K562 (cell line): ENCODE measurements at regions not wholly inside any gene's neighbourhood (a gene's known extent, or its start where the extent isn't known, plus 50 kb on each side); places are given as distances from the start of the nearest gene placed in this dataset.

ENCODE experiments used
- ATAC-seq: fragments of 200-7000 bp; cut with Tn5 transposase; 3 replicates; pipeline ENCODE4 v1.9.1; 2020; ENCODE audit warnings: moderate library complexity
- BruUV-seq: library from RNA; stranded (reverse); fragments of 400-500 nt; replicated peaks from 2 replicates; lab custom pipeline; 2021; lab: Mats Ljungman, UMichigan
- CTCF ChIA-PET: fragments of 300-600 bp; formaldehyde crosslinking; extraction: SDS; loops from one replicate; lab custom pipeline; 2021; ENCODE audit warnings: low intra/inter-chr PET ratio; lab: Yijun Ruan, JAX
- POLR2A ChIA-PET: fragments of 300-600, 350-650 bp; sonication (Branson Sonifier 250); formaldehyde crosslinking; extraction: SDS; loops from one replicate; lab custom pipeline; 2021; ENCODE audit warnings: antibody characterized with exemption, inconsistent platforms; lab: Yijun Ruan, JAX
- DNase-seq, 4 experiments: peaks; one replicate each; pipeline versions ENCODE4 v3.0.0 to v3.0.0-alpha.2; 2011 to 2018; ENCODE audit warnings: low spot score in 3 of 4, mixed read lengths in 3 of 4; ENCODE audit errors: extremely low read depth in 1 of 4
- FAIRE-seq: peaks from 2 replicates; lab custom pipeline; 2011; peaks lifted over from hg19 to GRCh38; lab: Jason Lieb, UNC
- H2AFZ ChIP-seq: 2 replicates; pipeline ENCODE4 v1.6.0; 2011; ENCODE audit warnings: low read depth, low read length, control low read depth, inconsistent platforms
- H3K27ac ChIP-seq: fragments of 200-600 bp; 3 replicates; pipeline ENCODE4 v1.8.0; 2011; ENCODE audit warnings: low read depth, mild to moderate bottlenecking, control low read depth, inconsistent platforms, low read length, moderate library complexity, mixed read lengths; ENCODE audit errors: extremely low read depth
- H3K27me3 ChIP-seq, 2 experiments: fragments of 300-600 bp in 1 of 2; 2 replicates in 1 of 2; 3 replicates in 1 of 2; pipeline versions ENCODE4 v1.6.0 to v1.8.0; 2011; ENCODE audit warnings: inconsistent platforms in 2 of 2, low read length in 2 of 2, mild to moderate bottlenecking in 1 of 2, mixed read lengths in 1 of 2, moderate library complexity in 1 of 2; ENCODE audit not compliant: control insufficient read depth in 2 of 2, insufficient read depth in 2 of 2
- H3K36me3 ChIP-seq: fragments of 300-600 bp; 3 replicates; pipeline ENCODE4 v1.8.0; 2011; ENCODE audit warnings: mild to moderate bottlenecking, low read length, inconsistent platforms; ENCODE audit not compliant: control insufficient read depth, insufficient read depth
- H3K4me1 ChIP-seq, 2 experiments: fragments of 200-600 bp in 1 of 2; replicated peaks in 1 of 2; 2 replicates in 1 of 2; 3 replicates in 1 of 2; pipeline versions ENCODE4 v1.5.1 to v1.8.0; 2011; ENCODE audit warnings: inconsistent platforms in 2 of 2, low read length in 2 of 2, mild to moderate bottlenecking in 1 of 2, mixed read lengths in 1 of 2, moderate library complexity in 1 of 2; ENCODE audit not compliant: control insufficient read depth in 2 of 2, insufficient read depth in 2 of 2
- H3K4me2 ChIP-seq: 2 replicates; pipeline ENCODE4 v1.6.1; 2011; ENCODE audit warnings: low read length, control low read depth, inconsistent platforms, mixed read lengths; ENCODE audit not compliant: insufficient read depth
- H3K4me3 ChIP-seq: fragments of 200-600 bp; sonication (generic), shearing (Covaris generic); 2 replicates; pipeline ENCODE4 v1.5.1; 2016; ENCODE audit warnings: control low read depth, inconsistent platforms
- H3K79me2 ChIP-seq: fragments of 200-600 bp; 3 replicates; pipeline ENCODE4 v1.8.0; 2011; ENCODE audit warnings: low read length, inconsistent platforms; ENCODE audit not compliant: control insufficient read depth, insufficient read depth
- H3K9ac ChIP-seq, 2 experiments: 2 replicates each; pipeline versions ENCODE4 v1.6.0 to v1.6.1; 2011; ENCODE audit warnings: low read depth in 2 of 2, low read length in 2 of 2, control low read depth in 1 of 2, inconsistent platforms in 1 of 2, mild to moderate bottlenecking in 1 of 2, mixed read lengths in 1 of 2; ENCODE audit not compliant: insufficient read depth in 1 of 2
- H3K9me1 ChIP-seq: one replicate; pipeline ENCODE4 v1.6.0; 2011; ENCODE audit warnings: inconsistent platforms, mild to moderate bottlenecking, low read length, moderate library complexity; ENCODE audit not compliant: control insufficient read depth, insufficient read depth
- H3K9me3 ChIP-seq: replicated peaks from 2 replicates; pipeline ENCODE4 v1.5.1; 2011; ENCODE audit warnings: low read depth, low read length, inconsistent platforms; ENCODE audit not compliant: control insufficient read depth, insufficient read depth
- H4K20me1 ChIP-seq: replicated peaks from 2 replicates; pipeline ENCODE4 v1.6.1; 2011; ENCODE audit warnings: low read length, inconsistent platforms, mixed read lengths; ENCODE audit not compliant: control insufficient read depth, insufficient read depth
- CBFA2T2 ChIP-seq: fragments of 450-650 bp; conservative IDR thresholded peaks from 2 replicates; pipeline ENCODE4 v1.6.1; 2017; ENCODE audit warnings: mild to moderate bottlenecking
- CBFA2T3 ChIP-seq: fragments of 450-650 bp; IDR thresholded peaks from 2 replicates; pipeline ENCODE4 v1.6.1; 2017
- CBX2 ChIP-seq: fragments of 200-600 bp; sonication (generic); IDR thresholded peaks from one replicate; pipeline ENCODE4 v1.6.1; 2012; ENCODE audit warnings: mild to moderate bottlenecking, low read length, inconsistent platforms; ENCODE audit not compliant: insufficient read depth, poor library complexity, severe bottlenecking
- FOXJ2 ChIP-seq: fragments of 200-800 bp; sonication (Bioruptor generic); IDR thresholded peaks from 2 replicates; pipeline ENCODE4 v1.6.1; 2016; ENCODE audit warnings: missing genetic modification characterization, missing compliant biosample characterization
- GATAD2B ChIP-seq: fragments of 450-650 bp; IDR thresholded peaks from 2 replicates; pipeline ENCODE4 v1.6.1; 2017; ENCODE audit warnings: mild to moderate bottlenecking, borderline replicate concordance
- HNRNPL ChIP-seq: fragments of 200-400 bp; formaldehyde crosslinking; IDR thresholded peaks from 2 replicates; pipeline ENCODE4 v1.6.1; 2017; ENCODE audit warnings: low read depth, mild to moderate bottlenecking, low read length
- ID3 ChIP-seq, 2 experiments: fragments of 250-450 bp in 1 of 2; fragments of 450-650 bp in 1 of 2; sonication (Bioruptor Pico) in 1 of 2; IDR thresholded peaks; 2 replicates each; pipeline versions ENCODE4 v1.6.1 to v1.8.0; 2016 to 2021; ENCODE audit warnings: mild to moderate bottlenecking in 2 of 2, moderate library complexity in 2 of 2, missing compliant biosample characterization in 1 of 2, missing genetic modification characterization in 1 of 2
- NFIC ChIP-seq: fragments of 450-650 bp; IDR thresholded peaks from 2 replicates; pipeline ENCODE4 v1.6.1; 2017; ENCODE audit warnings: mild to moderate bottlenecking, inconsistent platforms
- NR1H2 ChIP-seq: sonication (generic); formaldehyde crosslinking; IDR thresholded peaks from 2 replicates; pipeline ENCODE4 v1.4.0; 2020; ENCODE audit warnings: mild to moderate bottlenecking, missing genetic modification reagents
- PPARD ChIP-seq: fragments of 250-450 bp; sonication (Bioruptor Pico); IDR thresholded peaks from 2 replicates; pipeline ENCODE4 v1.8.0; 2022; ENCODE audit warnings: inconsistent platforms, mild to moderate bottlenecking, moderate library complexity
- PRMT5 ChIP-seq: sonication (generic); formaldehyde crosslinking; IDR thresholded peaks from 2 replicates; pipeline ENCODE4 v1.5.0; 2020; ENCODE audit warnings: missing genetic modification reagents
- PTBP1 ChIP-seq: fragments of 200-400 bp; formaldehyde crosslinking; IDR thresholded peaks from 2 replicates; pipeline ENCODE4 v1.6.1; 2017; ENCODE audit warnings: low read depth, low read length
- RBFOX2 ChIP-seq: fragments of 200-400 bp; formaldehyde crosslinking; IDR thresholded peaks from 2 replicates; pipeline ENCODE4 v1.6.1; 2017; ENCODE audit warnings: low read depth, mild to moderate bottlenecking, low read length, moderate library complexity
- RNF2 ChIP-seq: sonication (generic); IDR thresholded peaks from 2 replicates; pipeline ENCODE4 v1.6.1; 2016
- SREBF2 ChIP-seq: sonication (generic); formaldehyde crosslinking; IDR thresholded peaks from 2 replicates; pipeline ENCODE4 v1.4.0; 2020; ENCODE audit warnings: mild to moderate bottlenecking, missing genetic modification reagents
- STAT5A ChIP-seq: IDR thresholded peaks from 2 replicates; pipeline ENCODE4 v1.6.1; 2012; ENCODE audit warnings: low read length, inconsistent platforms, borderline replicate concordance
- ZNF584 ChIP-seq: fragments of 200-800 bp; sonication (Bioruptor generic); IDR thresholded peaks from 2 replicates; pipeline ENCODE4 v1.6.1; 2016; ENCODE audit warnings: low read depth, mild to moderate bottlenecking, missing genetic modification characterization, missing compliant biosample characterization
- ZNF644 ChIP-seq: fragments of 200-800 bp; sonication (Bioruptor generic); IDR thresholded peaks from 2 replicates; pipeline ENCODE4 v1.6.1; 2016; ENCODE audit warnings: low read depth, missing genetic modification characterization, missing compliant biosample characterization
- ZNF79 ChIP-seq: fragments of 250-450 bp; sonication (Bioruptor Pico); IDR thresholded peaks from 2 replicates; pipeline ENCODE4 v1.4.0; 2020; ENCODE audit warnings: low read depth, mild to moderate bottlenecking, moderate library complexity
- WGBS: fragments of 100-300 bp; shearing (Covaris generic); methylation state at CpG from one replicate; pipeline ENCODE4 v1.1.6; 2016; ENCODE audit warnings: low coverage, mixed read lengths; ENCODE audit not compliant: insufficient coverage; ENCODE audit errors: missing lambda C conversion rate; 5-methylcytosine and 5-hydroxymethylcytosine counted together
- in situ Hi-C: fragments of 300-500 bp; cut with MboI; formaldehyde crosslinking; loops from 4 replicates; pipeline ENCODE4 v1.15.0; 2018; ENCODE audit warnings: inconsistent platforms, mixed read lengths
- intact Hi-C: fragments of 100-400 bp; cut with micrococcal nuclease; formaldehyde crosslinking; loops from 2 replicates; pipeline ENCODE4 v1.14.2; 2022
- TF ChIP-seq, protein P1 (sequence below), 2 experiments: IDR thresholded peaks; 2 replicates each; pipeline ENCODE4 v1.6.1; 2011; ENCODE audit warnings: borderline replicate concordance in 1 of 2, control low read depth in 1 of 2, low read depth in 1 of 2, low read length in 1 of 2, mild to moderate bottlenecking in 1 of 2, mixed read lengths in 1 of 2, moderate library complexity in 1 of 2; ENCODE audit not compliant: insufficient read depth in 1 of 2, insufficient read length in 1 of 2, poor library complexity in 1 of 2, severe bottlenecking in 1 of 2; ENCODE audit errors: extremely low read depth in 1 of 2

DNA sequence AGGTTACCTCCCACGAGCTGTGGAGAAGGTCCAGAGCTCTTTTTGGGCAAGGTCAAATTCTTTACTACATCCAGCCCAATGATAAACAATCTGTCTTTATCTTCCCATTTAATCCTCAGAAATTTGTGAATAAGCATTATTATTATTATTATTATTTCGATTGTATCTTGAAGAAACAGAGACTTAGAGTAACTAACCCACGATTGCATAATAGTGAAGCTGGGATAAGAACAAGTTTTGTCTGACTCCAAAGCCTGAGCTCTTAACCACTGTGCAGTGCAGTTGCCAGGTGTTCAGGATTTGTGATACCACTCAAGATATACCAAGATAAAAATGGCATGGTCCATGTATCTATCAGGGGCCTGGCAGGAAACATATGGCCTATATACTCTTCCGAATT, 166.5 kb upstream of the LDB2 start:
- DNase-seq = no peak
- Histone ChIP-seq H3K4me2 (no peak overlapping the region), H3K79me2 (no peaks in the 10 kb centered on the region), H3K27me3 (no peaks in the 10 kb centered on the region), H2AFZ (no peak overlapping the region)
- in situ Hi-C loops = no loop called here
- no peak for FAIRE-seq
- WGBS = 0% methylated on average over 4 of the region's 4 CpGs
- TF ChIP-seq CBFA2T2 = no peak
- TF ChIP-seq ZNF644 (tag) = no peak
- TF ChIP-seq NR1H2 = no peak
- TF ChIP-seq CBFA2T3 = no peak
- TF ChIP-seq, protein P1, sequence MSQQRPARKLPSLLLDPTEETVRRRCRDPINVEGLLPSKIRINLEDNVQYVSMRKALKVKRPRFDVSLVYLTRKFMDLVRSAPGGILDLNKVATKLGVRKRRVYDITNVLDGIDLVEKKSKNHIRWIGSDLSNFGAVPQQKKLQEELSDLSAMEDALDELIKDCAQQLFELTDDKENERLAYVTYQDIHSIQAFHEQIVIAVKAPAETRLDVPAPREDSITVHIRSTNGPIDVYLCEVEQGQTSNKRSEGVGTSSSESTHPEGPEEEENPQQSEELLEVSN (IDR thresholded peaks at IDR 0.05; ENCODE audit: borderline replicate concordance in 1 of 2, extremely low read depth in 1 of 2, insufficient read depth in 1 of 2, insufficient read length in 1 of 2, low read depth in 1 of 2, low read length in 1 of 2, poor library complexity in 1 of 2, severe bottlenecking in 1 of 2) = no peak
- no peak for TF ChIP-seq PTBP1
- TF ChIP-seq ID3 (CRISPR knock-in tag; IDR thresholded peaks at IDR 0.05) = no peak
- TF ChIP-seq ID3 (tag; IDR thresholded peaks at IDR 0.05) = no peak
- TF ChIP-seq ZNF79 (CRISPR knock-in tag) = no peak
- no peak for TF ChIP-seq SREBF2 (CRISPR knock-in tag)
- TF ChIP-seq GATAD2B = no peak
- TF ChIP-seq ZNF584 = no peak
- TF ChIP-seq FOXJ2 (tag) = no peak
- no peak for TF ChIP-seq RBFOX2
- TF ChIP-seq CBX2 = no peak
- no peak for TF ChIP-seq PRMT5 (CRISPR knock-in tag)
- no peak for TF ChIP-seq STAT5A
- no peak for TF ChIP-seq PPARD
- no peak for TF ChIP-seq NFIC
- TF ChIP-seq RNF2 = no peak
- TF ChIP-seq HNRNPL = no peak
- TF ChIP-seq, all 486 proteins: peak for 0
- no TSS peak for BruUV-seq
- no peaks in the 10 kb centered on the region for H3K36me3 ChIP-seq
- no peak overlapping the region for H3K4me3 ChIP-seq
- no peaks in the 10 kb centered on the region for H4K20me1 ChIP-seq
- H3K27ac ChIP-seq = no peak overlapping the region
- CTCF ChIA-PET = no interaction called here
- no peaks in the 10 kb centered on the region for H3K4me1 ChIP-seq
- no peaks in the 10 kb centered on the region for H3K9me3 ChIP-seq
- no peak for ATAC-seq
- no peak overlapping the region for H3K9ac ChIP-seq
- POLR2A ChIA-PET = no interaction called here
- intact Hi-C loops = no loop called here
- no peaks in the 10 kb centered on the region for H3K9me1 ChIP-seq
